MCF 10A (cell line): ENCODE measurements at regions not wholly inside any gene's neighbourhood (a gene's known extent, or its start where the extent isn't known, plus 50 kb on each side); places are given as distances from the start of the nearest gene placed in this dataset.
A peak's percentile ranks its signal among the peaks of the same experiment; 100 is the strongest.

Experiments used
- BruUV-seq: library from RNA; stranded (reverse); fragments of 400-500 nt; replicated peaks from 2 replicates; lab custom pipeline; 2021; lab: Mats Ljungman, UMichigan
- CTCF ChIA-PET: fragments of 300-600 bp; sonication (Branson Sonifier 250); formaldehyde crosslinking; extraction: SDS; loops from one replicate; lab custom pipeline; 2021; ENCODE audit warnings: antibody characterized with exemption, inconsistent platforms; lab: Yijun Ruan, JAX
- POLR2A ChIA-PET: fragments of 300-600, 350-650 bp; sonication (Branson Sonifier 250); formaldehyde crosslinking; extraction: SDS; loops from one replicate; lab custom pipeline; 2020; ENCODE audit warnings: antibody characterized with exemption, inconsistent platforms; lab: Yijun Ruan, JAX
- DNase-seq: peaks from one replicate; pipeline ENCODE4 v3.0.0-alpha.2; 2018; ENCODE audit not compliant: unreplicated experiment
- H3K27ac Mint-ChIP-seq: one replicate; pipeline ENCODE4 v1.8.0; 2022; ENCODE audit warnings: mild to moderate bottlenecking, low read depth, mixed read lengths; ENCODE audit not compliant: unreplicated experiment
- H3K27me3 Mint-ChIP-seq: one replicate; pipeline ENCODE4 v1.8.0; 2022; ENCODE audit warnings: mixed read lengths; ENCODE audit not compliant: insufficient read depth, unreplicated experiment
- H3K36me3 Mint-ChIP-seq: one replicate; pipeline ENCODE4 v1.8.0; 2022; ENCODE audit warnings: mild to moderate bottlenecking, moderate library complexity, mixed read lengths; ENCODE audit not compliant: insufficient read depth, unreplicated experiment
- H3K4me1 Mint-ChIP-seq: one replicate; pipeline ENCODE4 v1.8.0; 2022; ENCODE audit warnings: mixed read lengths; ENCODE audit not compliant: insufficient read depth, unreplicated experiment
- H3K4me3 Mint-ChIP-seq: one replicate; pipeline ENCODE4 v1.8.0; 2022; ENCODE audit warnings: mild to moderate bottlenecking, moderate library complexity, mixed read lengths; ENCODE audit not compliant: unreplicated experiment
- H3K9me3 Mint-ChIP-seq: one replicate; pipeline ENCODE4 v1.8.0; 2022; ENCODE audit warnings: mixed read lengths; ENCODE audit not compliant: unreplicated experiment
- intact Hi-C: fragments of 100-400 bp; cut with micrococcal nuclease; formaldehyde crosslinking; loops from 2 replicates; pipeline ENCODE4 v1.14.1; 2022
- TF ChIP-seq, protein P1 (sequence below): fragments of 200-600 bp; IDR thresholded peaks from one replicate; pipeline ENCODE4 v1.8.0; 2022; ENCODE audit warnings: antibody characterized with exemption, mild to moderate bottlenecking; ENCODE audit not compliant: unreplicated experiment

DNA sequence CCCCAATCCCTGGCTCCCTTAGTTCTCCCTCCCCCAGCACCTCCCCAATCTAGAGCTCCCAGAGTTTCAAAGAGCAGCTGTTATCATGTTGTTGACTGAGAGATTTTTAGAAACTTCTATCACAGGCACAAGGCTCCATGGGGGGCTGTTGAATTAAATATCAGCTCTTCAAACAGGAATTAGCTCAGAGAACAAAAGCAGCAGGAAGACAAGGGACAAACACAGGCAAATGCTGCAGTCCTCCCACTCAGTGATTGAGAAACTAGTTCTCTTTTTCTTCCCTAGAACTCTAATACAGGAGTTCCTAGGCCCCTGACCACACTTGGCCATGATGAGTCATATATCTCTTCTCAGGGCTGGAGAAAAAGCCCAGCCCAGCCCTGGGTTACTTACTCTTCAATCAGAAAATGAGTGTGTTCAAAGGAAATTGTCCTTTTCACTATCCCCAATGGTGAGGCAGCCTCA is 262.1 kb downstream of the IGSF11 start:
- peak; percentile 49 for DNase-seq
- H3K4me1 Mint-ChIP-seq, result peaks cover 9% of the 10 kb centered on the region
- peak overlapping the region; percentile 52 for H3K27ac Mint-ChIP-seq
- H3K36me3 Mint-ChIP-seq, result no peaks in the 10 kb centered on the region
- CTCF ChIA-PET, result no interaction called here
- TF ChIP-seq, protein P1, sequence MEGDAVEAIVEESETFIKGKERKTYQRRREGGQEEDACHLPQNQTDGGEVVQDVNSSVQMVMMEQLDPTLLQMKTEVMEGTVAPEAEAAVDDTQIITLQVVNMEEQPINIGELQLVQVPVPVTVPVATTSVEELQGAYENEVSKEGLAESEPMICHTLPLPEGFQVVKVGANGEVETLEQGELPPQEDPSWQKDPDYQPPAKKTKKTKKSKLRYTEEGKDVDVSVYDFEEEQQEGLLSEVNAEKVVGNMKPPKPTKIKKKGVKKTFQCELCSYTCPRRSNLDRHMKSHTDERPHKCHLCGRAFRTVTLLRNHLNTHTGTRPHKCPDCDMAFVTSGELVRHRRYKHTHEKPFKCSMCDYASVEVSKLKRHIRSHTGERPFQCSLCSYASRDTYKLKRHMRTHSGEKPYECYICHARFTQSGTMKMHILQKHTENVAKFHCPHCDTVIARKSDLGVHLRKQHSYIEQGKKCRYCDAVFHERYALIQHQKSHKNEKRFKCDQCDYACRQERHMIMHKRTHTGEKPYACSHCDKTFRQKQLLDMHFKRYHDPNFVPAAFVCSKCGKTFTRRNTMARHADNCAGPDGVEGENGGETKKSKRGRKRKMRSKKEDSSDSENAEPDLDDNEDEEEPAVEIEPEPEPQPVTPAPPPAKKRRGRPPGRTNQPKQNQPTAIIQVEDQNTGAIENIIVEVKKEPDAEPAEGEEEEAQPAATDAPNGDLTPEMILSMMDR, result no peak
- no peak overlapping the region for H3K4me3 Mint-ChIP-seq
- no peaks in the 10 kb centered on the region for H3K27me3 Mint-ChIP-seq
- no TSS peak for BruUV-seq
- POLR2A ChIA-PET, result no interaction called here
- no peaks in the 10 kb centered on the region for H3K9me3 Mint-ChIP-seq
- intact Hi-C loops, result no loop called here

DNA sequence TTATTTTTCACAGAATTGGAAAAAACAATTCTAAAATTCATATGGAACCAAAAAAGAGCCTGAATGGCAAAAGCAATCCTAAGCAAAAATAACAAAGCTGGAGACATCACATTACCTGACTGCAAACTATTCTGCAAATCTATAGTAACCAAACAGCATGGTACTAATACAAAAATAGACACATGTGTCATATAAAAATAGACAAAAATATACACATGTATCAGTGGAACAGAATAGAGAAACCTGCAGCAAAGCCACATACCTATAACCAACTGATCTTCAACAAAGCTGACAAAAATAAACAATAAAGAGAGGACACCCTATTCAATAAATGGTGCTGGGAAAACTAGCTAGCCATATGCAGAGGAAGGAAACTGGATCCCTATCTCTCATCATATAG is 259.6 kb downstream of the IGSF11 start:
- intact Hi-C loops, result no loop called here
- TF ChIP-seq, protein P1, result no peak
- Mint-ChIP-seq H3K36me3 (no peaks in the 10 kb centered on the region), H3K27ac (no peak overlapping the region), H3K4me1 (peaks cover 9% of the 10 kb centered on the region), H3K9me3 (no peaks in the 10 kb centered on the region), H3K27me3 (no peaks in the 10 kb centered on the region), H3K4me3 (no peak overlapping the region)
- no TSS peak for BruUV-seq
- ChIA-PET POLR2A (no interaction called here), CTCF (no interaction called here)
- DNase-seq, result no peak

DNA sequence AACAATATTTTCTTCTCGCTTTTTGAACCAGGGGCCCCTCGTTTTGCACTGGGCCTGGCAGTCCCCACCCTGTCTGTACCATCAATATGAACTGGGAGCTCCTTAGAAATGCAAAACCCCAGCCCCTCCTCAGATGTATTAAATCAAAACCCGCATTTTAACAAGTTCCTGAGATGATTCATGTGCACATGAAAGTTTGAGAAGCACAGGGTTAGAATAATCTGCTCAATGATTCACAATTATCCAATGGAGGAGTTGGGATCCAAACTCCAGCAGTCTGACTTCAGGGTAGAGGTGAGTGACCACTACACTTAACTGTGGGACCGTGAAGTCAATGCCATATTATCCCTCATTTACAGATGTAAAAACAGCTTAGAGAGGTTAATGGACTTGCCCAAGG is 256.4 kb downstream of the IGSF11 start:
- no peaks in the 10 kb centered on the region for H3K27me3 Mint-ChIP-seq
- no peak for DNase-seq
- intact Hi-C loops, result no loop called here
- no TSS peak for BruUV-seq
- POLR2A ChIA-PET, result no interaction called here
- CTCF ChIA-PET, result interaction anchor here (1.3 kb wide), 1 partner anchor 40 kb away, joined by 4 read pairs; no protein-coding TSS in a partner anchor
- TF ChIP-seq, protein P1, result no peak
- no peak overlapping the region for H3K4me3 Mint-ChIP-seq
- no peaks in the 10 kb centered on the region for H3K36me3 Mint-ChIP-seq
- H3K4me1 Mint-ChIP-seq, result peaks cover 14% of the 10 kb centered on the region
- H3K9me3 Mint-ChIP-seq, result no peaks in the 10 kb centered on the region
- no peak overlapping the region for H3K27ac Mint-ChIP-seq

DNA sequence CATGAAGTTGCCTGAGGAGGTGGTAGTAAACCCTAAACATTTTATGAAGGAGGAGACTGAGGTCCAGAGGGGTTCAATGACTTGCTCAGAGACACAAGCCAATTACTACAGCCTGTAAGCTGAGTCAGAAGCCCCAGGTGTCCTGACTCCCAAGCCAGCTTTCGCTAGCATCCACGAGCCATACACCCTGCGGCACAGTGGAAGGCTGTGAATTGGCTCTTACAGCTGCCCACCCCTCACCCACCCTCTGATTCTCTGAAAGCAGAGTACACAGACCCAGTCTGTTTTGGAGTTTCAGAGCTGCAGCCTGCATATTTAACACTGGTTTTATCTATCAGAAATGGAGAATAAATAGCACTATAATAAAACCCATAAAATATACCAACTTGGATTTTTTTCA is 253.4 kb downstream of the IGSF11 start:
- no peak for DNase-seq
- TF ChIP-seq, protein P1, result no peak
- H3K4me1 Mint-ChIP-seq, result peaks cover 14% of the 10 kb centered on the region
- no TSS peak for BruUV-seq
- H3K27ac Mint-ChIP-seq, result no peak overlapping the region
- POLR2A ChIA-PET, result interaction anchor here (0.5 kb wide), 1 partner anchor 426 kb away, joined by 3 read pairs; no protein-coding TSS in a partner anchor
- CTCF ChIA-PET, result interaction anchor here (0.6 kb wide), 1 partner anchor 123 kb away, joined by 3 read pairs; no protein-coding TSS in a partner anchor
- no peaks in the 10 kb centered on the region for H3K9me3 Mint-ChIP-seq
- intact Hi-C loops, result no loop called here
- no peaks in the 10 kb centered on the region for H3K27me3 Mint-ChIP-seq
- H3K4me3 Mint-ChIP-seq, result no peak overlapping the region
- no peaks in the 10 kb centered on the region for H3K36me3 Mint-ChIP-seq
